HG03469 (cell line): ENCODE measurements at regions not wholly inside any gene's neighbourhood (a gene's known extent, or its start where the extent isn't known, plus 50 kb on each side); places are given as distances from the start of the nearest gene placed in this dataset.

Source experiments
- ATAC-seq: cut with Tn5 transposase; IDR thresholded peaks from one replicate; pipeline ENCODE4 v1.9.1; 2021; ENCODE audit warnings: mild to moderate bottlenecking, moderate library complexity, moderate number of reproducible peaks; ENCODE audit not compliant: unreplicated experiment

DNA sequence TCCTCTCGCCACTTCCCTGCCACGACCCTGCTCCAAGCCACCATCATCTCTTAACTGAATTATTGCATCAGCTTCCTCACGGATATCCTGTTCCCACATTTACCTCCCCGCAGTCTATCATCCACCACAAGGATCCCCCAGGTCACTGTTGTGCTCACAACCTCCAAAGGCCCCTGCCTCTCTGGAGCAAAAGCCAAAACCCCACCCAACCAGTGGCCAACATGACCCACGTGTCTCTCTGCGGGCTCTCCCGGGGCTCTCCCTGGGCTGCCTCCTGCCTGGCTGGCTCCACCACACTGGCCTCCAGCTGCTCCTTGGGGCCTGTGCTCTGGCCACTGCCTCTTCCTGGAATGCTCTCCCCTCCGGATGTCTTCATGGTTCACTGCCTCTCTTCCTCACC lies 809.3 kb downstream of the UQCRFS1 start:
- no peak for ATAC-seq

DNA sequence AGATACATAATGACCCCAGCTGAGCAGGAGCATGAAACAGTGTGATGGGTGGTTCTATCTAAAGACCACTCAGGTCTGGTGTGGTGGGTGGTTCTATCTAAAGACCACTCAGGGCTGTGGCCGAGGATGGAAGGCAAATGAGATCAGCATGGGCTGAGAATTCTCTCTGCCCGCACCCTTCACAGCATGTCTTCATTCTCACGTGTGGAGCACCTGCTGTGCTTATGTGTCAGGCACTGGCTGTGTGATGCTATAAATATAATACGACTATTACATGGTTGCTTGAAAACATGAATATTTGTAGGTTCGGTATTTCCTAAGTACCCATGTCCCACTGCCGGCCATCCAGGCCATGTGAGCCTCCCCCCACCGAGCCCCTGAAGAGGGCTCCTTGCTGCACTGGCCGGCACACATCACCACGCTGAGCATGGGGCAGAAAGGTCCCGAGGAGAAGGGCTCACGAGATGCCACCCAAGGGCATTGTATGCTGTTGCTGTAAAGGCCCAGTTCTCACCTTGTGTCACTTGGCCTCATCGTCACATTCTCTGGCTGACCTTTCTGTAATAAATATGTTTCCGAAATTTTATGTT lies 810.2 kb downstream of the UQCRFS1 start:
- no peak for ATAC-seq

DNA sequence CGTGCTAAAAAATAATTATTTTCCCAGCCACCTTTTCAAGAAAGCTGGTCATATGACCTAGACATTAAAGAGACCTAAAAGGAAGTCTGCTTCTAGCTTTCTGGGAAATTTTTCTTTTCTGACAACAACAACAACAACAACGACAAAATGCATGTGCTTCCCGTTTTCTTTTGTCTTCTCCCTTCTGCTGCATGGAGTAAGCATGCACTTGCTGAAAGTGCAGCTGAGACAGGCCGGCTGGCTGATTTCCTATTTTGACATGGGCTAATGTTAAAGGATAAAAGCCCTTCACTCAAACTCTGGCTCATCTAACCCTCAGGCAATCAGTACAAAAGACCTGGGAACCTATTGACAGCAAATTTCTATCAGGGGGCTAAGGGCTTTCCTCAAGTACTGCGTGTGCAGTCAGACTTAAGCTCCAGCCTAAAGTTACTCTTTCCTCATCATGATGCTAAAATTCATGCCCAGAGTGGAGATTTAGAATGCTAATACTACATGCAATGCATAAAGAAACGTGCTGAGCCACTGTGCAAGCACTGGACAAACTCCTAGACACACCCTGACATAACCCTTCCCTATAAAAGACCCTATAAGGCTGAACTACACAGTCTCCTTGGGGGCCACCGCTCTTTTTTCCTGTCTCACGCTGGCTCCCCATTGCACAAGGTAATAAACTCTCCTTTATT lies 811.1 kb downstream of the UQCRFS1 start:
- no peak for ATAC-seq

DNA sequence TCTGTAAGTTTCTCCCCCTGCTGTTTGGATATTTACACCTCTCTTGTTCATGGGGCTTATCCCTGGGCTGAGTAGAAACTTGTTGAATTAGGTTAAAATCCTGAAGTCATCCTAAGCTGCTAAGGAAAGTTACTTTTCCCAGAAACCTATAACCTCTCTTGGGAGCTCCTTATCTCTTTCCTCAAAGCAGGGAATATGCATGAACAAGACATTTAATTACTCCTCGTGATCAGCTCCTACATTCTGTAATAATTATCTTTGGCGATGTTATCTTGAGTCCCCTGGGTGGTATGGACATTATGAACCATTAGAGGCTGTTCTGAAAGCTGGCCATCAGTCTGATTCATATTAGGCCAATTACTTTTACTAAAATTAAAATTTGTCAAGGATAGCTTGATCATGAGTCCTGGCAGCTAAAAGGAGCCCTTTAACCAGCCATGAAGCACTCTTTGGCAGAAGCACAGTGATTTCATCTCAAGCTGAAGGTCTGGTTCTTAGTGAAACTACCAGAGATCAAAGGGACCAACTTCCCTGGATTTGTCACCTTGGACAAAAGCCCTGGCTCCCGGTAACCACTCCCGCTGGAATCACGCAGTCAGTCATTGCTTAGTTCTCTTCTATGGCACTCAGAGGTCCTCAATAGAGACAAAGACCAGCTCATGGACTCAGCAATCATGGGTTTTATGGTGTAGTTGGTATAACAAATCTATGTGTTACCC lies 811.8 kb downstream of the UQCRFS1 start:
- ATAC-seq, result no peak

DNA sequence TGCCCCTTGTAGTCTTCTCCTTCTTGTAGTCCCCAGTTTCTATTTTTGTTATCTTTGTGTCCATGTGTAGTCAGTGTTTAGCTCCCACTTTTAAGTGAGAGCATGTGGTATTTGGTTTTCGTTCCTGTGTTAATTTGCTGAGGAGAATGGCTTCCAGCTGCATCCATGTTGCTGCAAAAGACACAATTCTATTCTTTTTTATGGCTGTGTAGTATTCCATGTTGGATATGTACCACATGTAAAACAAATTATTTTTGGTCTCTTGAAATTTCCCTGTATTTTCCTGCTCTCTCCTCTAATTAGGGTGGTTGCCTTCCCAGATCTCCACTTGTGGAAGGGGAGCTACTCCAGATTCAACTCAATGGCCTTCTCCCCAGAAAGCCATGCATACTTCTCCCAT lies 813.8 kb downstream of the UQCRFS1 start:
- ATAC-seq, result no peak

DNA sequence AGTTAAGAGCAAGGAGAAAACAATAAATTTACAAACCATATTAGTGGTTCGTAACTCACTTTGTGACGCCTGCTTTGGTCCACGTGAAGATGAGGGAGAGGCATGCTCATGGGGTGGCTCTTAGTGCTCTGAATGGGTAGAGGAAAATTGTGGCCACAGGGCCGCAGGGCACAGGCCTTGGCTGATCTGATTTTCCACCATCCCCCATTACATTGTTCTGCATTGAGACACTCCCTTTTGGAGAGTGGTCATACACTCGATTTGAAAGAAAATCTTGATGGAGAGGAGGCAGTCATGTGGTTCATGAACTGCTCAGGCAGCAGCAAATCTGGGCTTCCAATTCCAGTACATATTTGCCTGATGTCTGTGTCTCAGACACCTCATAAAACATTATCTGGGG lies 815.2 kb downstream of the UQCRFS1 start:
- ATAC-seq, result no peak

DNA sequence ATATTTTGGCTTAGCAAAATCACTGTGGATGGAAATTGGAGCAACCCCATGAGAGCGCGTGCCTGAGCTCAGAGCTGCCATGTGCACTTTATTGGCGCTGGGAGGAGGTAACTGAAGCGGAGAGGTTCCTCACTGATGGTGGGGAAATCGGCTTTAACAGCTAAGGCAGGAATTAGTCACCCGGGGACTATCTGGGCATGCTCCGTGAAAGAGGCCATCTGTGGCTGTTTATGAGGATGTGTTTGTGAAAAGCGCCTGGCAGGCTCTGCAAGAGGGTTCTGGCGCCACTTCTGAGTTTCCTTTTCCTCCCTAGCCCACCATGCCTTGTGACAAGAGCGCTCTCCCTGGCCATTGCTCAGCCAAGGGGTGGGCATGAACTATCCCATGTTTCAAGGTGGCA lies 815.6 kb downstream of the UQCRFS1 start:
- no peak for ATAC-seq

DNA sequence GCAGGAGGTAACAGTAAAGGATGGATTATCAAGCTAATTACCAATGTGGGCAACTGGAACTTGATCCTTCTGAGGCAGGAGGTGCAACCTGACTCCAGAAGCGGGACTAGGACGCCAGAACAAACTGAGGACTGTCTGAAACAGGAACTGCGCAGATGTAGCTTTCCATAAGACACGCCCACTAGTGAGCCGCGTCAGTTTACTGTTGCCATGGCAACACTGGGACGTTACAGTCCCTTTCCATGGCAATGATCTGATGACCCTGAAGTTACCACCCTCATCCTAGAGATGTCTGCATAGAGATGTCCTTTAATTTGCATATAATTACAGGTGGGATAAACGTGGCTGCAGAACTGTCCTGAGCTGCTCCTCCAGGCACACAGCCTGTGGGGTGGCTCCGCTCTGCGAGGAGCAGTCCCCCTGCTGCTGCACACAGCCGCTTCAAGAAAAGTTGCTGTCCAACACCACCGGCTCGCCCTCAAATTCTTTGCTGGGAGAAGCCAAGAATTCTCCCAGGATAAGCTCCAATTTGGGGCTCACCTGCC lies 816.6 kb downstream of the UQCRFS1 start:
- ATAC-seq, result no peak

DNA sequence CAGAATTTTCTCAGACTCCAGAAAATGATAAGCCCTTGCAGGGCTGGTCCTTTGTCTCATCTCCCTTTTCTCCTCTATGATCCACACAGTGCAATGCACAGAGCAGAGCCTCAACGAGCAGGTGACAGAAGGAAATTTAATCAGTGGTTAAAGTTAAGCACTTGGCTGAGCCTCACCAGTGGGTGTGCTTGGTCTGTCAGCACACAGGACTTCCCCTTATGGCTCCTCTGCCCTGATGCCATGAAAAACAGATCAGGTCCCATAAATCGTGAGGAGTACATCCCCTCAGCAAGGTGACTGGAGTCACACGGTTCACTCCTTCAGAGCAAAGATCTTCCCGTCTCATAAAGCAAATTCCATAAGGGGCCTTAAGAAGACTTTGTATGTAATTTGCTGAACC lies 818.2 kb downstream of the UQCRFS1 start:
- ATAC-seq, result no peak

DNA sequence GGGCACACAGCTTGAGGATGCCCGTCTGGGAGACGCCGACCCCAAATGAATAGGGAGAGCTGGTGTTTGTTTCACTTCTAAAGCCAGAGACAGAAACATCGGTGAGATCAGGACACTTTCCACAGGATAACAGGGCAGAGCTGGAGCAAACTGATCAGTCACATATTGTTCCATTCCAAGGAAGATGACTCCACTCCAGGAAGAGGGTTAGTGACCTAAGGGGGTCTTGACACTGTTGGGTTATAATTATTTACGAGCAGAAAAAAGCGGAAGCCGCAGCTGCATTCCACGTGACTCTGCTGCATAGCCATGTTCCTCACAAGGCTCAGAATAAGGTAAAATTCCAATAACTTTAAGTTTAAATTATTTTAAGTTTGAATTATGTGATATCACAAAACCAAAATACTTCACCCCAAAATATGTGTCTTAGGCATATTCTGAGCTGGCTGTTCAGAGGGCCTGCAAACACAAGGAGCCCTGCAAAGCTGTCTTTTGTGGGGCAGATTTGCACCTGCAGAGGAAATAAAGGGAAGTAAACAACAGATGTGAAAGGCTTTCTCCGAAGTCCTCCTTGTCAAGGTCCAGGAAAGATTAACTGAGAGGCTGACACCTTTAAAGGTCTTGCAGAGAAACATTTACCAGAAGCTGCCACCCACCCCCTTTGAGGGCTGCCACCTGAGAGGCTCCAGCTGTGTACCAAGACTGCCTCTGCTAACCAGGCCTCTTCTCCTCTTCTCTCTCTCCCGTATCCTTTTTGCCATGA lies 819.2 kb downstream of the UQCRFS1 start:
- ATAC-seq, result no peak

DNA sequence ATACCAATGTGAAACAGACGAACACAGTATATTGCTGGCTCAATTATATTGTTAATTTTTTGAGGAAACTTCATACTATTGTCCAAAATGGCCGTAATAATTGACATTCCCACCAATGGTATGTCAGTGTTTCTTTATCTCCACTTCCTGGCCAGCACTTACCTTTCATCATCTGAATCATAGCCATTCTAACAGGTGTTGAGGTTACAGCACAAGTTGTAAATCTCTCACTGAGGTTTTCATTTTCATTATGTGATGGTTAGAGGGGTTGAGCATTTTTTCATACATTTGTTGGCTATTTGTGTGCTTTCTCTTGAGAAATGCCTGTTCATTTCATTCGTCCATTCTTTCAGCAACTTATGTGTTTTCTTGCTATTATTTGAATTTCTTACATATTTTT lies 824.0 kb downstream of the UQCRFS1 start:
- ATAC-seq, result no peak

DNA sequence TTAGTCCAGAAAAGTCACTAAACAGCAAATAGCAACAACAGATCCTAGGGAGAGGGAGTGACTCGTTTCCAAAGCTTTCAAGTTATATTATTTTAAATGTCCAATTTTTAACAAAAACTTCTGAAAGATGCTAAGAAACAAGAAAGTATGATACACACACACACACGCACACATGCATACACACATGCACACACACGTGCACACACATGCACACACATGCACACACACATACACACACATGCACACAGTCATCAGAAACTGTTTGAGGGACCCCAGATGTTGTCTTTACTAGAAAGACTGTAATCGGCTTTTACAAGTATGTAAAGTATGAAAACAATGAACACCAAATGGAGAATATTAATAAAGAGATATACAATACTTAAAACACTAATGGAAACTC lies 825.4 kb downstream of the UQCRFS1 start:
- ATAC-seq, result no peak

DNA sequence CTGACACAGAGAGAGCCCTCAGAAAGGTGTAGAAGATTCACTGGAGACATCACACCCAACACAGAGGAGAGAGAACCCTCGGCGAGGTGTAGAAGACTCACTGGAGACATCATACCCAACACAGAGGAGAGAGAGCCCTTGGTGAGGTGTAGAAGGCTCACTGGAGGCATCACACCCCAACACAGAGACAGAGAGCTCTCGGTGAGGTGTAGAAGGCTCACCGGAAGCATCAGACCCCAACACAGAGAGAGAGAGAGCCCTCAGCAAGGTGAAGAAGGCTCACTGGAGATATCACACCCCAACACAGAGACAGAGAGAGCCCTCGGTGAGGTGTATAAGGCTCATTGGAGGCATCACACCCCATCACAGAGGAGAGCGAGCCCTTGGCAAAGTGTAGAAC lies 826.5 kb downstream of the UQCRFS1 start:
- no peak for ATAC-seq

DNA sequence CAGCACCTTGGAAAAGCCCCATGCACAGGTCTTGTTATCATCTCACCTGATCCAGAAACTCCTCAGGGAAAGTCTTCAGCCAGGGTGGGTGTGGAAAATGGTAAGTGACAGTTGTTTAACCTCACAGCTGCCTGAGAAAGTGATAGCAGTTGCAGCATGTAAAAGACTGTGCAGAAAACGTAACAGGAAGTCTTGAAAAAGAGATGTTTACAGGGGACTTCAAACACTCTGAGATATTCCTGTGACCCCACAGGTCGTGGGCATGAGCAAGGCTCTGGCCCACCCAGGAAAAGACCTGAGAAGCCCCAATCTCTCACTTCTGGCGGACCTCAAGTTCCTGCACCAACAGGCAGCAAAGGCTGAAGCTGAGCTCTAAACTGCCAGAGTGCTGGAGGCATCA lies 826.9 kb downstream of the UQCRFS1 start:
- no peak for ATAC-seq

DNA sequence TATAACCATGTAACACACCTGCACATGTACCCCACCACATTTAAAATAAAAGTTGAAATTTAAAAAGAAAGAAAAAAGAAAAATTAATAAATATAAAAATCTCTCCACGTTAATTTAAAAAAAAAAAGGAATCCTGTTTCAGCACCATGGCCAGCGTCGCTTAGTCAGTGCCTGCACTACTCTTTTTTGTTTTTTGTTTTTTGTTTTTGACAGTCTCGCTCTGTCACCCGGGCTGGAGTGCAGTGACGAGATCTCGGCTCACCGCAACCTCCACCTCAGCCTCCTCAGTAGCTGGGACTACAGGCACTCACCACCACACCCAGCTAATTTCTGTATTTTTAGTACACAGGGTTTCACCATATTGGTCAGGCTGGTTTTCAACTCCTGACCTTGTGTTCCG lies 835.9 kb downstream of the UQCRFS1 start:
- ATAC-seq, result no peak

DNA sequence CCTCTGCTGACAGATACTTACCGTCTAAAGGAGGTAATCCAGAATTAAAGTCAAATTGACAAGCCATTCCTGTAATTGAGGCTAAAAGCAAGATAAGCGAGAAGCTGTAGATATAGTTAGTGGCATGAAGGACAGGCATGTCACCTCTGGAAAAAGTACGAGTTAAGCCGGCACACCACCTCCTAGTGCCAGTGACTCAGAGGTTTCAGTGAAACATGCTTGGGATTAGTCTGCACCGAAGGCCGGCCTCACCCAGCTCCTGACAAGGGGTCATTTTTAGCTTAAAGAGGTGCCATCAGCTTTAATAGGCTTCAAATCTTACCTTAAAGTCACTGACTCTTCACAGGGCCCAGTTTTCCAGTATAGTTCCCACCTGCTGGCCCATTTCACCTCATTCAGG lies 838.0 kb downstream of the UQCRFS1 start:
- no peak for ATAC-seq

DNA sequence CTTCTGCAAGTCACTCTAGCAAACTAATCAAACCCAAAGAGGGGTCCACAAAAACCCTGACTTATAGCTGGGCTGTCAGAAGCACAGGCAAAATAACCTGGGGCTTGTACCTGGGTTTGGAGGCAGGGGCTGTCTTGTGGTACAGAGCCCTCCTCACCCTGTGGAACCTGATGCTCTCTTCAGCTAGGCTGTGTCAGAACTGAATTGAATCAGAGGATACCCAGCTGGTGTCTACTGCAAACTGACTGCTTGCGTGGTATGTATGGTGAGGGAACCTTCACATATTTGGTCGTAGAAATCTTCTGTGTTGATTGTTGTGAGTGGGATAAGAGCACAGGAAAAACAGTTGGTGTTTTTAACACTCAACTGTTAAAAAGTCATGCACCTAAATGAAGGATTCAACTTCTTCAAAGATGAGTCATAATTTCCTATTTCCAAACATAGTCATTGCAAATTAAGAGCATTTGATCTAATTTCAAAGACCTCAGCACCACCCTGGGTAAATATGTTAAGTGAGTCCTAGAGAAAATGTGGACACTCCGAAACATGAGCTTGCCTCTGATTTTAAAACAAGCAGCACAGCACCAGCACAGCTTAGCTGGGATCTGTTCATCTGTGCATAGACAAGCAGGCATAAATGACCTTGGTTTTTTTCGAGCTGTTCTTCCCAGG lies 840.2 kb downstream of the UQCRFS1 start:
- no peak for ATAC-seq

DNA sequence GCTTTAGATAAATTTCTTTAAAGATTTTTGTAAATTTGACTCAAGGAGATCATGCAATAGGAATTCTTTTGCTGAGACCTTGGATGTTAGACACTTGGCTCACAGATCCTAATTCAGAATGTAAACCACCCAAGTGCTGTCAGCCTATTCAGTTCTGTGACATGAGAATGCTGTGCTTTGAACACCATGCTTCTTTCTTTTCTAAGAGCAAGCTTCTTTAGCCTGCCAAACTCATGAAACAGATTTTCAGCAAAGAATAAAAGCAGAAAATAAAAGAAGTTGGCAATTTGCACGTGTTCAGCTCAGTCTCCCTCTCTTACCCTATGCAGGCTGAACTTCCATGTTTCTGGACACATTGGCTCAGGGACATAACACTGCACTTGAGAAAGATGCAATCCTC lies 845.8 kb downstream of the UQCRFS1 start:
- no peak for ATAC-seq

DNA sequence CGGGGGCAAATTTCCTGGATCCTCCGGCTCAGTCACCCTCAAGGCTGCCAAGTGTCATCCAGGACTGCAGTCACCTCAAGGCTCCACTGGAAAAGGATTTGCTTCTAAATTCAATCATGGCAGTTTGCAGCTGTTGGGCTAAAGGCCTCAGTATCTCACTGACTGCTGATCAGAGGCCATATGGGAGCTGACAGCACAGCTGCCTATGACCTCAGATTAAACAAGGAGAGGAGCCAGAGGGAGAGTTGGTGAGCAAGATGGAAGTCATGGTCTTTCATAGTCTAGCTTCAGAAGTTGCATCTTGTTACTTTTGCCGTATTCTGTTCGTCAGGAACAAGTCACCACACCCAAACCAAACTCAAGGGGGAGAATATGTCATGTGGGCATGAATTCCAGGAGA lies 849.7 kb downstream of the UQCRFS1 start:
- ATAC-seq, result no peak

DNA sequence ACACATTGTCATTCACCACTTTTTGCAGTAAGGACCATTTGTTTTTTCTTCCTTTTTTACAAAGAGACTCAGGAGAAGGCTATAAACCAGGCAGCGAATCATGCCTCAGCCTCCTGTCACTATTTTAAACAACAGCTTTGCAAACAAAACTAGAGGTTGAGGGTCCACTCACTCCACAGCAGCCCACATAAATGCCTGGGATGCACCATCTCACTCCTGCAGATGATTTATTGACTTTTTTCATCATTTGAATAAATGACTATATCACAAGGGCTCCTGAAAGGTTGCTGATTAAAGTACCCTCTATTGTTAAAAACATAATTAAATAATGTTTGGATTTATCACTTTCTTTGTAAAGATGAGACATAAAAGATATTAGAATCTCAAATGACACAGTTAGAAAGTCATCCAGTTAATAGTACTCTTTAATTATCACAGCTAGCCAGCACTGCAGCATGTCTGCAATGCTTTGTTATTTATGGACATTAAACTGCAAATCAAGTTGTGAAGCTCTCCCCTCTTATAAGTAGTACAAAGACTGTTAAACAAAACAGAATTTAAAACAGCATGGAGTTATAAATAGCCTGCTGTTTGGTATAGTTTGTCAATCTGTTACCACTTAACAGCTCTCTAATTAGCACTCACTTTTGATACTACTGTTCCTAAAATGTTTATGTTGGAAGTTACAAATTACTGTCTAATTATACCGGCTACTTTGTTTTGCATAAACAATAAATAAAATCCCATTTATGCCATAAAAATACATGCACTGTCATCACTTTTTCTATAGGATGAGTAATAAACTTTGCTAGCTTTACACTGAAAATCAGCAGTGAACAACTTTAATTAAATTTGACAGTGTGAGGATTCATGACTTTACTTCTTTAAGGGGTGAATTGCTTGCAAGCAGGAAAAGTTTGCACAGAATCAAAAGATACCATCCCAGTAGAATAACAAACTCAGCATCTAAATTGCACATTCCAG lies 853.2 kb downstream of the UQCRFS1 start:
- no peak for ATAC-seq
